Type B pancreatic cell (in vitro differentiated cells): ENCODE measurements at regions not wholly inside any gene's neighbourhood (a gene's known extent, or its start where the extent isn't known, plus 50 kb on each side); places are given as distances from the start of the nearest gene placed in this dataset.
"Not testable (repeated sequence)": the region's sequence is repeated elsewhere in the genome, so short reads cannot be mapped to it uniquely, and the experiment has no call there.

ENCODE experiments used
- DNase-seq: peaks from one replicate; pipeline ENCODE4 v3.0.0; 2021; ENCODE audit warnings: mixed read lengths; ENCODE audit not compliant: unreplicated experiment; ENCODE audit errors: extremely low spot score
- H3K27ac Mint-ChIP-seq: 2 replicates; pipeline ENCODE4 v1.8.0; 2021; ENCODE audit warnings: mild to moderate bottlenecking, mixed read lengths
- H3K27me3 Mint-ChIP-seq: 2 replicates; pipeline ENCODE4 v1.8.0; 2021; ENCODE audit warnings: mixed read lengths
- H3K36me3 Mint-ChIP-seq: 2 replicates; pipeline ENCODE4 v1.8.0; 2021; ENCODE audit warnings: mixed read lengths
- H3K4me1 Mint-ChIP-seq: one replicate; pipeline ENCODE4 v1.8.0; 2021; ENCODE audit warnings: mixed read lengths; ENCODE audit not compliant: unreplicated experiment
- H3K4me3 Mint-ChIP-seq: 2 replicates; pipeline ENCODE4 v1.8.0; 2021; ENCODE audit warnings: mild to moderate bottlenecking, mixed read lengths
- H3K9me3 Mint-ChIP-seq: 2 replicates; pipeline ENCODE4 v1.8.0; 2021; ENCODE audit warnings: mixed read lengths
- CTCF ChIP-seq: fragments of 200-600 bp; sonication (generic); conservative IDR thresholded peaks from 2 replicates; pipeline ENCODE4 v1.5.0; 2021; ENCODE audit warnings: antibody characterized with exemption, mild to moderate bottlenecking

- no peak for DNase-seq
- no peak overlapping the region for H3K4me3 Mint-ChIP-seq
- H3K9me3 Mint-ChIP-seq = no peaks in the 10 kb centered on the region
- no peak overlapping the region for H3K27ac Mint-ChIP-seq
- no peaks in the 10 kb centered on the region for H3K36me3 Mint-ChIP-seq
- no peaks in the 10 kb centered on the region for H3K27me3 Mint-ChIP-seq
- H3K4me1 Mint-ChIP-seq = no peaks in the 10 kb centered on the region
- TF ChIP-seq CTCF = no peak
Measured at GRCh38 chr5:120122703-120123102, 341.4 kb upstream of the PRR16 start.

GRCh38 chr5:120124031-120124430, 340.1 kb upstream of the PRR16 start:
- H3K9me3 Mint-ChIP-seq = no peaks in the 10 kb centered on the region
- no peaks in the 10 kb centered on the region for H3K4me1 Mint-ChIP-seq
- no peak for TF ChIP-seq CTCF
- DNase-seq = no peak
- H3K36me3 Mint-ChIP-seq = no peaks in the 10 kb centered on the region
- no peaks in the 10 kb centered on the region for H3K27me3 Mint-ChIP-seq
- no peak overlapping the region for H3K4me3 Mint-ChIP-seq
- no peak overlapping the region for H3K27ac Mint-ChIP-seq

- Mint-ChIP-seq H3K27ac (no peak overlapping the region), H3K9me3 (no peaks in the 10 kb centered on the region)
Measured at GRCh38 chr5:120124961-120125360, 339.1 kb upstream of the PRR16 start.

GRCh38 chr5:120132347-120132746, 331.8 kb upstream of the PRR16 start:
- not testable (repeated sequence) for H3K36me3 Mint-ChIP-seq, H3K27ac Mint-ChIP-seq, H3K4me3 Mint-ChIP-seq, DNase-seq, H3K27me3 Mint-ChIP-seq, H3K4me1 Mint-ChIP-seq, H3K9me3 Mint-ChIP-seq

More at GRCh38 chr5:120124961-120125360, 339.1 kb upstream of the PRR16 start:
- TF ChIP-seq CTCF = no peak
- Mint-ChIP-seq H3K4me3 (no peak overlapping the region), H3K27me3 (no peaks in the 10 kb centered on the region), H3K4me1 (no peaks in the 10 kb centered on the region), H3K36me3 (no peaks in the 10 kb centered on the region)
- no peak for DNase-seq

- Mint-ChIP-seq H3K27me3 (no peaks in the 10 kb centered on the region), H3K9me3 (no peaks in the 10 kb centered on the region), H3K4me1 (no peaks in the 10 kb centered on the region), H3K4me3 (no peak overlapping the region), H3K27ac (no peak overlapping the region), H3K36me3 (no peaks in the 10 kb centered on the region)
- TF ChIP-seq CTCF = no peak
- no peak for DNase-seq
Measured at GRCh38 chr5:120134944-120135343, 329.2 kb upstream of the PRR16 start.

- Mint-ChIP-seq H3K27me3 (no peaks in the 10 kb centered on the region), H3K4me1 (no peaks in the 10 kb centered on the region), H3K4me3 (no peak overlapping the region), H3K36me3 (no peaks in the 10 kb centered on the region), H3K27ac (no peak overlapping the region), H3K9me3 (no peaks in the 10 kb centered on the region)
- TF ChIP-seq CTCF = no peak
- DNase-seq = no peak
Measured at GRCh38 chr5:120137582-120137981, 326.5 kb upstream of the PRR16 start.
